Mesothelial cell of epicardium (in vitro differentiated cells): ENCODE measurements at regions not wholly inside any gene's neighbourhood (a gene's known extent, or its start where the extent isn't known, plus 50 kb on each side); places are given as distances from the start of the nearest gene placed in this dataset.

ENCODE experiments used
- DNase-seq, 2 experiments: peaks; one replicate each; pipeline ENCODE4 v3.0.0; 2021; ENCODE audit warnings: low spot score in 2 of 2; ENCODE audit not compliant: unreplicated experiment in 2 of 2
- H3K27ac Mint-ChIP-seq: 2 replicates; pipeline ENCODE4 v1.8.0; 2021; ENCODE audit warnings: mixed read lengths
- H3K27me3 Mint-ChIP-seq: 2 replicates; pipeline ENCODE4 v1.8.0; 2021; ENCODE audit warnings: low read depth, mixed read lengths
- H3K36me3 Mint-ChIP-seq: 2 replicates; pipeline ENCODE4 v1.8.0; 2021; ENCODE audit warnings: mixed read lengths
- H3K4me1 Mint-ChIP-seq: 2 replicates; pipeline ENCODE4 v1.8.0; 2021; ENCODE audit warnings: mixed read lengths
- H3K4me3 Mint-ChIP-seq: 2 replicates; pipeline ENCODE4 v1.8.0; 2021; ENCODE audit warnings: mild to moderate bottlenecking, moderate library complexity, mixed read lengths
- H3K9me3 Mint-ChIP-seq: 2 replicates; pipeline ENCODE4 v1.8.0; 2021; ENCODE audit warnings: mixed read lengths
- TF ChIP-seq, protein P1 (sequence below): fragments of 200-600 bp; sonication (generic); IDR thresholded peaks from one replicate; pipeline ENCODE4 v1.5.0; 2021; ENCODE audit warnings: antibody characterized with exemption; ENCODE audit not compliant: unreplicated experiment

DNA sequence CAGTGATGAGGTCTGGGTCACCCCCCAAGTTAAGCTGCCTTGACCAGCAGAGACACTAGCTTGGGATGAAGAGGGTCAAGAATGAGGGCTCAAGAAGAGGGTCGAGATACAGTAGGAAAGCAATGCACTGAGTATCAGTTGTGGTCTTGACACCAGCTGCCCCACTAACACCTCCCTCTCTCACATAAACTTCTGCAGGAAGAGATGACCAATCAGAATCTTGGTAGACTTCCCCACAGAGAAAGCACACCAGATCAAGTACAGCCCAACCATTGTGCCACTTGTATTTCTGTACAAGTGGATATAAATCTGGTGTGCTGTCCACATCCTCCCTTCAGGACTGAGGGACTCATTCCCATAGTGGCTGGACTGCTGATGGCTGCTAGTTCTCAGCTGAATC is 101.2 kb upstream of the ELL2 start:
- Mint-ChIP-seq H3K36me3 (no peaks in the 10 kb centered on the region), H3K9me3 (no peaks in the 10 kb centered on the region), H3K27ac (no peak overlapping the region), H3K27me3 (no peaks in the 10 kb centered on the region), H3K4me1 (peaks cover 17% of the 10 kb centered on the region), H3K4me3 (no peak overlapping the region)
- DNase-seq: no peak
- TF ChIP-seq, protein P1, sequence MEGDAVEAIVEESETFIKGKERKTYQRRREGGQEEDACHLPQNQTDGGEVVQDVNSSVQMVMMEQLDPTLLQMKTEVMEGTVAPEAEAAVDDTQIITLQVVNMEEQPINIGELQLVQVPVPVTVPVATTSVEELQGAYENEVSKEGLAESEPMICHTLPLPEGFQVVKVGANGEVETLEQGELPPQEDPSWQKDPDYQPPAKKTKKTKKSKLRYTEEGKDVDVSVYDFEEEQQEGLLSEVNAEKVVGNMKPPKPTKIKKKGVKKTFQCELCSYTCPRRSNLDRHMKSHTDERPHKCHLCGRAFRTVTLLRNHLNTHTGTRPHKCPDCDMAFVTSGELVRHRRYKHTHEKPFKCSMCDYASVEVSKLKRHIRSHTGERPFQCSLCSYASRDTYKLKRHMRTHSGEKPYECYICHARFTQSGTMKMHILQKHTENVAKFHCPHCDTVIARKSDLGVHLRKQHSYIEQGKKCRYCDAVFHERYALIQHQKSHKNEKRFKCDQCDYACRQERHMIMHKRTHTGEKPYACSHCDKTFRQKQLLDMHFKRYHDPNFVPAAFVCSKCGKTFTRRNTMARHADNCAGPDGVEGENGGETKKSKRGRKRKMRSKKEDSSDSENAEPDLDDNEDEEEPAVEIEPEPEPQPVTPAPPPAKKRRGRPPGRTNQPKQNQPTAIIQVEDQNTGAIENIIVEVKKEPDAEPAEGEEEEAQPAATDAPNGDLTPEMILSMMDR: no peak

DNA sequence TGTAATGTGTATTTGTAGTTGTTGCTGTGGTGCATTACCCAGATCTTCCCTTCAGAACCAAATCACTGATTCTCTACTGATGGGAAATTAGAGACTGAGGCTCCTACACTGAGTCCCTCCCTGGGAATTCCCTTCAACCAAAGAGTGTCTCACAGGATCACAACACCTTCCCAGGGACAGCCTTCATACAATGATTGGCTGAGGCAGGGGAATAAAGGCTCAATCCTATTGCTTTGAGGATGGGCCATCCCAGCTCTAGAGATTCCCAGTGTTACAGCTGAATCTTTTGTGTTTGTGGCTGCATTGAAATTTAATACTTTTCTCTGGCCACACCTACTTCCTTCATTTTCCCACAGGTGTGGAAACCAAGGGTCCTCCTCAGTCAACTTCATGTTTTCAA is 96.4 kb upstream of the ELL2 start:
- H3K9me3 Mint-ChIP-seq: no peaks in the 10 kb centered on the region
- H3K36me3 Mint-ChIP-seq: no peaks in the 10 kb centered on the region
- no peak overlapping the region for H3K27ac Mint-ChIP-seq
- H3K4me3 Mint-ChIP-seq: no peak overlapping the region
- TF ChIP-seq, protein P1: no peak
- H3K27me3 Mint-ChIP-seq: no peaks in the 10 kb centered on the region
- peaks cover 7% of the 10 kb centered on the region for H3K4me1 Mint-ChIP-seq
- DNase-seq: no peak

DNA sequence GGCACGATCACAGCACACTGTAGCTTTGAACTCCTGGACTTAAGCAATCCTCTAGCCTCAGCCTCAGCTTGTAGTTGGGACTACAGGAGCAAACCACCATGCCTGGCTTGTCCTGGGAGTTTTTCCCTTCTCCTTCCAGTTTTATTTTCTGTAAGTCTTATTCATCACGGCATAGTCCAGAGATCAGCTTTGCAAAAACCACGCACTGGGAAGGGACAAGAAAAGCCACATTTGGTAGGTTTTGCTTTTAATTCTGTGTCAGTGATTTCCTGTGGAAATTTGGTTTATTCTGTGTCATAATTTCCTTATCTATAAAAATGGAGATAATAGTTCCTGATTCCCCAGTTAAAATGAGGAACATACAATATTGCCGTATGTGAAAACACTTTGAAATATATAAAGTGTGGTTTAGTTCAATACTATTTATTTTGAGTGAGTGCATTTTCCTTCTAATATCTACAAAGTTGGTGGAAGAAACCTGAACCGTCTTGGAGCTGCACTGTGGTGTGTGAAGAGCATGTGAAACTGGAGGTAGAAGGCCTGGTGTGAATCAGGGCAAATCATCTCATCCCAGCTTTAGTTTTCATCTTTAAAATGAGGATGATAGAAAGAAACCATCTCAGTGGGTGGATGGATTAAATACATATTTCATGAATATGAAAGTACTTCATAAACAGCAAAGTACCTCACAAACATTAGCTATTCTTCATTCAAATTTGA is 92.8 kb upstream of the ELL2 start:
- TF ChIP-seq, protein P1: no peak
- Mint-ChIP-seq H3K27me3 (no peaks in the 10 kb centered on the region), H3K27ac (no peak overlapping the region), H3K4me1 (peaks cover 14% of the 10 kb centered on the region), H3K4me3 (no peak overlapping the region), H3K36me3 (no peaks in the 10 kb centered on the region), H3K9me3 (peaks cover 5% of the 10 kb centered on the region)
- no peak for DNase-seq

DNA sequence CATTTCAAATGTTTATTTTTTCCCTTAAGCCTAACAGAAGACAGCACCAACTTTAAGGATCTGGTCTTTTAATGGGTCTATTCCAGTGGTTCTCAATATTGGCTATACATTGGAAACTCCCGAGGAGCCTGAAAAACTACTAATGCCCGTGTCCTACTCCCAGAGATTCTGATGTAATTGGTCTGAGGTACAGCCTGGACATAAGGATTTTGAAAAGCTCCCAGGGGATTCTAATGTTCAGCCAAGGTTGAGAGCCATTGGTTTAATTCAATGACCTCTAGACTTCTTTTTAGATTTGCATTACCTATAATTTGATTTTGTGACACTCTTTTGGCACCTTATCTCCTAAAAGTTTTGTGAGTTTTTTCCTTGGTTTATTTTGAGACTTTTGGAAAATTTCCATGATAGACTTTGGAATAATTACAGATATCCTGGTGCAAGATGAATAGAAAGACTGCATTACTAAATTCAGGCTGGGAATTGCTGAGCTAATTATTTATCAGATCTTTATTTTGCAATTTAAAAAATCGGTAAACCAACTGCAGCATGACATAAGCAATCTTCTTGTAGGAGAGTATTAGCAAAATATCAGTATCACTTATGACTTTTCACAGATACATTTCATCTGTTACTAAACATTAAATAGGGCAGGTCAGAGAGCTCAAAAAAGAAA is 91.5 kb upstream of the ELL2 start:
- DNase-seq: no peak
- no peak overlapping the region for H3K4me3 Mint-ChIP-seq
- peaks cover 5% of the 10 kb centered on the region for H3K9me3 Mint-ChIP-seq
- no peaks in the 10 kb centered on the region for H3K36me3 Mint-ChIP-seq
- peaks cover 14% of the 10 kb centered on the region for H3K4me1 Mint-ChIP-seq
- no peak overlapping the region for H3K27ac Mint-ChIP-seq
- no peaks in the 10 kb centered on the region for H3K27me3 Mint-ChIP-seq
- TF ChIP-seq, protein P1: no peak

DNA sequence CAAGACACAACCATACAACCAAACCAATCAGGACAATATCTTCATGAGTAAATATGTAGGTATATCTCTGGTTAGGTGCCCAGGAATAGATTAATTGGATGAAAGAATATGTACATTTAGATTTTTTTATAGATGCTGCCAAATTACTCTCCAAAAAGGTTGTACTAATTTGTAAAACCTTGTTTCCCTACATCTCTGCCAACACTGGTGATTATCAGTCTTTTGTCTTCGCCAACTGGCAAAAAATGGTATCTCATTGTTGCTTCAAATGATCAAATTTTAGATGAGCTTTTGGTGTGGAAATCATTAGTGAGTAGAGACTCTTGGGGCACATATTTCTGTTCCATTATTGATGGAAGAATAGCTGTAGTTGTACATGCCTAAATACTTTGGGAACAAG is 90.7 kb upstream of the ELL2 start:
- no peak overlapping the region for H3K4me3 Mint-ChIP-seq
- H3K27ac Mint-ChIP-seq: no peak overlapping the region
- DNase-seq: no peak
- H3K9me3 Mint-ChIP-seq: peaks cover 5% of the 10 kb centered on the region
- TF ChIP-seq, protein P1: no peak
- H3K27me3 Mint-ChIP-seq: no peaks in the 10 kb centered on the region
- no peaks in the 10 kb centered on the region for H3K36me3 Mint-ChIP-seq
- H3K4me1 Mint-ChIP-seq: peaks cover 14% of the 10 kb centered on the region
